Calu3 (cell line): ENCODE measurements at regions not wholly inside any gene's neighbourhood (a gene's known extent, or its start where the extent isn't known, plus 50 kb on each side); places are given as distances from the start of the nearest gene placed in this dataset.

Experiments used
- BruUV-seq: library from RNA; stranded (reverse); fragments of 400-500 nt; replicated peaks from 2 replicates; lab custom pipeline; 2021; lab: Mats Ljungman, UMichigan
- CTCF ChIA-PET: fragments of 300-600 bp; sonication (Branson Sonifier 250); formaldehyde crosslinking; loops from one replicate; lab custom pipeline; 2022; ENCODE audit warnings: antibody characterized with exemption; lab: Charles Lee
- DNase-seq: peaks from one replicate; pipeline ENCODE4 v3.0.0; 2022
- H3K27ac Mint-ChIP-seq: one replicate; pipeline ENCODE4 v1.8.0; 2022; ENCODE audit warnings: mixed read lengths; ENCODE audit not compliant: unreplicated experiment
- H3K27me3 Mint-ChIP-seq: one replicate; pipeline ENCODE4 v1.8.0; 2022; ENCODE audit warnings: mixed read lengths; ENCODE audit not compliant: unreplicated experiment
- H3K36me3 Mint-ChIP-seq: one replicate; pipeline ENCODE4 v1.8.0; 2022; ENCODE audit warnings: mild to moderate bottlenecking, moderate library complexity, mixed read lengths; ENCODE audit not compliant: insufficient read depth, unreplicated experiment
- H3K4me1 Mint-ChIP-seq: one replicate; pipeline ENCODE4 v1.8.0; 2022; ENCODE audit warnings: mild to moderate bottlenecking, low read depth, mixed read lengths; ENCODE audit not compliant: unreplicated experiment
- H3K4me3 Mint-ChIP-seq: one replicate; pipeline ENCODE4 v1.8.0; 2022; ENCODE audit warnings: mild to moderate bottlenecking, low read depth, moderate library complexity, mixed read lengths; ENCODE audit not compliant: unreplicated experiment
- H3K9me3 Mint-ChIP-seq: one replicate; pipeline ENCODE4 v1.8.0; 2022; ENCODE audit warnings: low read depth, mixed read lengths; ENCODE audit not compliant: unreplicated experiment
- intact Hi-C: fragments of 100-400 bp; cut with micrococcal nuclease; formaldehyde crosslinking; loops from one replicate; pipeline ENCODE4 v1.10.0; 2022; ENCODE audit not compliant: unreplicated experiment
- TF ChIP-seq, protein P1 (sequence below): fragments of 200-600 bp; IDR thresholded peaks from one replicate; pipeline ENCODE4 v1.8.0; 2022; ENCODE audit warnings: antibody characterized with exemption; ENCODE audit not compliant: unreplicated experiment

DNA sequence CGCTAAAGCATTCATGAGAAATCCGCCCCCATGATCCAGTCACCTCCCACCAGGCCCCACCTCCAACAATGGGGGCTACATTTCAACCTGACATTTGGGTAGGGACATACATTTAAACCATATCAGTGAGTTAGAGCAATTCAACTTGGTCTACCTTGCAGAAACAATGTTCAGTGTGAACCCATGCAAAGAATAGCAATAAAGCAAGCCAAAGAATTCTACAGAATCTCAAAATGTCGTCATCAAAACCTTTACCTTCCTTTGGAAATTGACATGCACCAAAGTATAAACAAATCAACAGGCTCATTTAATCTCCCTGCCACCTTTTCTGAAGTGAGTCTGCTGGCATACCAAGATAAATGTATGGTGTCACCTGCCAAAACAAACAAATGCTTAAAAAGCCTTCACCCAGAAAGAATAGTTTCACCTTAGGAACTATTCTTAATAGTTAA lies 68.8 kb upstream of the ABLIM1 start:
- peaks cover 14% of the 10 kb centered on the region for H3K4me1 Mint-ChIP-seq
- no TSS peak for BruUV-seq
- no peak for DNase-seq
- no peaks in the 10 kb centered on the region for H3K9me3 Mint-ChIP-seq
- H3K4me3 Mint-ChIP-seq = no peak overlapping the region
- H3K27ac Mint-ChIP-seq = no peak overlapping the region
- peaks cover 5% of the 10 kb centered on the region for H3K36me3 Mint-ChIP-seq
- H3K27me3 Mint-ChIP-seq = no peaks in the 10 kb centered on the region
- CTCF ChIA-PET = no interaction called here
- TF ChIP-seq, protein P1, sequence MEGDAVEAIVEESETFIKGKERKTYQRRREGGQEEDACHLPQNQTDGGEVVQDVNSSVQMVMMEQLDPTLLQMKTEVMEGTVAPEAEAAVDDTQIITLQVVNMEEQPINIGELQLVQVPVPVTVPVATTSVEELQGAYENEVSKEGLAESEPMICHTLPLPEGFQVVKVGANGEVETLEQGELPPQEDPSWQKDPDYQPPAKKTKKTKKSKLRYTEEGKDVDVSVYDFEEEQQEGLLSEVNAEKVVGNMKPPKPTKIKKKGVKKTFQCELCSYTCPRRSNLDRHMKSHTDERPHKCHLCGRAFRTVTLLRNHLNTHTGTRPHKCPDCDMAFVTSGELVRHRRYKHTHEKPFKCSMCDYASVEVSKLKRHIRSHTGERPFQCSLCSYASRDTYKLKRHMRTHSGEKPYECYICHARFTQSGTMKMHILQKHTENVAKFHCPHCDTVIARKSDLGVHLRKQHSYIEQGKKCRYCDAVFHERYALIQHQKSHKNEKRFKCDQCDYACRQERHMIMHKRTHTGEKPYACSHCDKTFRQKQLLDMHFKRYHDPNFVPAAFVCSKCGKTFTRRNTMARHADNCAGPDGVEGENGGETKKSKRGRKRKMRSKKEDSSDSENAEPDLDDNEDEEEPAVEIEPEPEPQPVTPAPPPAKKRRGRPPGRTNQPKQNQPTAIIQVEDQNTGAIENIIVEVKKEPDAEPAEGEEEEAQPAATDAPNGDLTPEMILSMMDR = no peak
- intact Hi-C loops = loop anchor here (5.0 kb wide), 1 partner anchor 40 kb away; no protein-coding TSS in a partner anchor

DNA sequence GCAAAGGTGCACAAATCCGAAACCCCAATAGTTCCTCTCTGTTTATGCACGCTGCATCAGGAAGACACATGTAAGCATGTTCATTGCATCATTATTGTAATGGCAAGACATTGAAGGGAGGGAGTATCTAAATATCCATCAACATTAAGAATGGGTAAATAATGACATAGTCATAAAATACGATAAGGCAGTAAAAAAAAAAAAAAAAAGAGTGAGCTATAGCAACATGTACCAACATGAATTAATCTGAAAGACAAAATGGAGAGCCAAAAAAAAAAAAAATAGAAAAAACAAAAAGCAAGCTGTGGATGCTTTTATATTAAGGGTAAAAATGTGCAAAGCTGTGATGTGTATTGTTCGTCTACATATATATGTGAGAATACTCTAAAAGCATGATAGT lies 70.2 kb upstream of the ABLIM1 start:
- intact Hi-C loops = loop anchor here (5.0 kb wide), 1 partner anchor 39 kb away; no protein-coding TSS in a partner anchor
- no peaks in the 10 kb centered on the region for H3K9me3 Mint-ChIP-seq
- H3K4me1 Mint-ChIP-seq = peaks cover 14% of the 10 kb centered on the region
- H3K36me3 Mint-ChIP-seq = peaks cover 5% of the 10 kb centered on the region
- no TSS peak for BruUV-seq
- TF ChIP-seq, protein P1 = no peak
- no peak overlapping the region for H3K27ac Mint-ChIP-seq
- H3K27me3 Mint-ChIP-seq = no peaks in the 10 kb centered on the region
- no peak for DNase-seq
- no peak overlapping the region for H3K4me3 Mint-ChIP-seq
- CTCF ChIA-PET = no interaction called here

DNA sequence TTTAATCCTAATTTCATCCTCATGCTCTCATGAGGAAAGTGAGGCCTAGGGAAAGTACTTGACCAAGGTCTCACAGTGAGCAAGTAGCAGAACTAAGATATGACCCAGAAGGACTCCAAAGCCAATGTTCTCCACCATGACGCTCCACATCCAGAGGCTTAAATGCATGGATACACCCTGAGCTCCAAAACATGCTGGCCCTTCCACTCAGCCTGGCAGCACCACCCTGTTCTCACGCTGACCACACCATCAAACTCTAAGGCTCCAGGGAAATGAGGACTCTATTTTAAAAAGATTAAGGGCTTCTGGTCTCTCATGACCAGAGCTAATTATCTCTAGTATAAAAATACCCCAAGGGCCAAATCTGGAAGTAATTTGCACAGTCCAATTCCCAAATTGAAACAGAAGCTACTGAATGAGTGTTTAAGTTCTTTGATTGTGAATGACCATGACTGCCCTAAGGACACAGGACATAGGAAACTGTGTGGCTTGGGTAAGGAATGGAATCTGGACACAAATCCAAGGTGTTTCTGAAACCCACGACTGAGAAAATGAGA lies 71.1 kb upstream of the ABLIM1 start:
- intact Hi-C loops = loop anchor here (5.0 kb wide), 1 partner anchor 38 kb away; no protein-coding TSS in a partner anchor
- no TSS peak for BruUV-seq
- CTCF ChIA-PET = no interaction called here

DNA sequence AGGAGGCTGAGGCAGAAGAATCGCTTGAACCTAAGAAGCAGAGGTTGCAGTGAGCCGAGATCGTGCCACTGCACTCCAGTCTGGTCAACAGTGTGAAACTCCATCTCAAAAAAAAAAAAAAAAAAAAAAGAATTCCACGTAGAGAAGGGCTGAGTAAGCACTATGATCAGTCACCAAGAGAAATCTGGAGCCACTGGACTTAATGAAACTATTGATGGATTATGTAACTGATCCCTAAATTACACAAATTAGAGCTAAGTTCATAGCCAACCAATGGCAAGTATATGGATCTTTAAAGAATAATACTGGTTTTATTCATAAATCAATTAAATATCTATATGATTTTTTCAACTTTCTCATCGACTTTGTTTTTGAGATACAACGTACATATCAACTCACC lies 72.2 kb upstream of the ABLIM1 start:
- H3K27me3 Mint-ChIP-seq = no peaks in the 10 kb centered on the region
- H3K36me3 Mint-ChIP-seq = peaks cover 5% of the 10 kb centered on the region
- BruUV-seq = no TSS peak
- TF ChIP-seq, protein P1 = no peak
- H3K4me1 Mint-ChIP-seq = peaks cover 14% of the 10 kb centered on the region
- no peaks in the 10 kb centered on the region for H3K9me3 Mint-ChIP-seq
- intact Hi-C loops = no loop called here
- CTCF ChIA-PET = no interaction called here
- H3K4me3 Mint-ChIP-seq = no peak overlapping the region
- H3K27ac Mint-ChIP-seq = no peak overlapping the region
- no peak for DNase-seq

More for the DNA sequence above, 71.1 kb upstream of the ABLIM1 start:
- no peak for DNase-seq
- TF ChIP-seq, protein P1 = no peak
- Mint-ChIP-seq H3K4me3 (no peak overlapping the region), H3K27ac (no peak overlapping the region), H3K9me3 (no peaks in the 10 kb centered on the region), H3K27me3 (no peaks in the 10 kb centered on the region), H3K4me1 (peaks cover 14% of the 10 kb centered on the region), H3K36me3 (peaks cover 5% of the 10 kb centered on the region)
